Mesendoderm (in vitro differentiated cells): ENCODE measurements at regions not wholly inside any gene's neighbourhood (a gene's known extent, or its start where the extent isn't known, plus 50 kb on each side); places are given as distances from the start of the nearest gene placed in this dataset.

Experiments
- DNase-seq: peaks from one replicate; pipeline ENCODE4 v3.0.0; 2013
- H2AK5ac ChIP-seq: 2 replicates; pipeline ENCODE4 v1.6.1; 2013; ENCODE audit warnings: low read length, inconsistent platforms
- H2BK120ac ChIP-seq: 2 replicates; pipeline ENCODE4 v1.6.1; 2013; ENCODE audit warnings: low read depth, mild to moderate bottlenecking, low read length, moderate library complexity, mixed read lengths
- H2BK15ac ChIP-seq: replicated peaks from 2 replicates; pipeline ENCODE4 v1.6.1; 2013; ENCODE audit warnings: low read depth, mild to moderate bottlenecking, moderate library complexity
- H2BK5ac ChIP-seq: 2 replicates; pipeline ENCODE4 v1.6.1; 2013; ENCODE audit warnings: low read length, inconsistent platforms
- H3K18ac ChIP-seq: 2 replicates; pipeline ENCODE4 v1.6.1; 2013; ENCODE audit warnings: mild to moderate bottlenecking, low read length, mixed read lengths
- H3K23ac ChIP-seq: one replicate; pipeline ENCODE4 v1.6.1; 2013; ENCODE audit warnings: low read length
- H3K27ac ChIP-seq: 2 replicates; pipeline ENCODE4 v1.5.1; 2013; ENCODE audit warnings: low read depth, mild to moderate bottlenecking, inconsistent platforms, low read length, moderate library complexity
- H3K27me3 ChIP-seq: 2 replicates; pipeline ENCODE4 v1.6.1; 2013; ENCODE audit warnings: low read length, control low read depth, mild to moderate bottlenecking, inconsistent platforms; ENCODE audit not compliant: insufficient read depth, poor library complexity
- H3K36me3 ChIP-seq: 2 replicates; pipeline ENCODE4 v1.6.1; 2013; ENCODE audit warnings: low read length, inconsistent platforms; ENCODE audit not compliant: control insufficient read depth, insufficient read depth
- H3K4ac ChIP-seq: one replicate; pipeline ENCODE4 v1.6.1; 2013; ENCODE audit warnings: low read depth, mild to moderate bottlenecking, low read length, moderate library complexity
- H3K4me1 ChIP-seq: 2 replicates; pipeline ENCODE4 v1.6.1; 2013; ENCODE audit warnings: low read depth, low read length, inconsistent platforms; ENCODE audit not compliant: control insufficient read depth
- H3K4me2 ChIP-seq: 2 replicates; pipeline ENCODE4 v1.6.1; 2013; ENCODE audit warnings: low read length
- H3K4me3 ChIP-seq: 2 replicates; pipeline ENCODE4 v1.5.1; 2013; ENCODE audit warnings: mild to moderate bottlenecking, low read length
- H3K56ac ChIP-seq: one replicate; pipeline ENCODE4 v1.6.1; 2013; ENCODE audit warnings: low read length
- H3K79me1 ChIP-seq: 2 replicates; pipeline ENCODE4 v1.6.1; 2013; ENCODE audit warnings: low read length, inconsistent platforms
- H3K79me2 ChIP-seq: 2 replicates; pipeline ENCODE4 v1.6.1; 2013; ENCODE audit warnings: mild to moderate bottlenecking, low read length; ENCODE audit not compliant: control insufficient read depth, insufficient read depth
- H3K9ac ChIP-seq: 2 replicates; pipeline ENCODE4 v1.6.1; 2013; ENCODE audit warnings: low read length, inconsistent platforms
- H4K5ac ChIP-seq: one replicate; pipeline ENCODE4 v1.6.1; 2013; ENCODE audit warnings: low read length
- H4K8ac ChIP-seq: one replicate; pipeline ENCODE4 v1.6.1; 2013; ENCODE audit warnings: low read depth, mild to moderate bottlenecking, control low read depth, low read length, moderate library complexity
- WGBS: extraction: QIAGEN DNeasy Blood & Tissue Kit; methylation state at CpG from one replicate; pipeline ENCODE4 v1.1.7; 2013; ENCODE audit warnings: low lambda C conversion rate, missing lambda C conversion rate; ENCODE audit not compliant: insufficient coverage; ENCODE audit errors: extremely low coverage; 5-methylcytosine and 5-hydroxymethylcytosine counted together

- no peak overlapping the region for H2BK5ac ChIP-seq
- no peak overlapping the region for H2BK120ac ChIP-seq
- no peak overlapping the region for H3K23ac ChIP-seq
- H3K56ac ChIP-seq: no peak overlapping the region
- H3K9ac ChIP-seq: no peak overlapping the region
- peaks cover 18% of the 10 kb centered on the region for H3K4me1 ChIP-seq
- no peak overlapping the region for H4K5ac ChIP-seq
- no peak for DNase-seq
- no peaks in the 10 kb centered on the region for H3K79me1 ChIP-seq
- no peaks in the 10 kb centered on the region for H3K79me2 ChIP-seq
- H3K4me3 ChIP-seq: no peak overlapping the region
- no peak overlapping the region for H3K4ac ChIP-seq
- H3K27me3 ChIP-seq: no peaks in the 10 kb centered on the region
- no peak overlapping the region for H3K18ac ChIP-seq
- H3K36me3 ChIP-seq: no peaks in the 10 kb centered on the region
- H2AK5ac ChIP-seq: no peak overlapping the region
- no peak overlapping the region for H4K8ac ChIP-seq
- H3K4me2 ChIP-seq: no peak overlapping the region
- no peak overlapping the region for H2BK15ac ChIP-seq
- no peak overlapping the region for H3K27ac ChIP-seq
Observed at GRCh38 chr1:112788561-112788960, 73.4 kb upstream of the PPM1J start.

- Histone ChIP-seq H2AK5ac (no peak overlapping the region), H3K4me1 (peaks cover 13% of the 10 kb centered on the region), H4K8ac (no peak overlapping the region), H3K79me1 (no peaks in the 10 kb centered on the region), H4K5ac (no peak overlapping the region), H2BK120ac (no peak overlapping the region), H2BK5ac (no peak overlapping the region), H3K23ac (no peak overlapping the region), H3K27ac (no peak overlapping the region), H3K9ac (no peak overlapping the region), H3K56ac (no peak overlapping the region), H3K4me3 (no peak overlapping the region), H3K36me3 (no peaks in the 10 kb centered on the region), H3K4me2 (no peak overlapping the region), H3K18ac (no peak overlapping the region), H2BK15ac (no peak overlapping the region), H3K79me2 (no peaks in the 10 kb centered on the region), H3K4ac (no peak overlapping the region), H3K27me3 (no peaks in the 10 kb centered on the region)
- WGBS: no CpG with 5 or more reads among the region's 2 CpGs
- no peak for DNase-seq
Observed at GRCh38 chr1:112788054-112788453, 72.9 kb upstream of the PPM1J start.

DNA sequence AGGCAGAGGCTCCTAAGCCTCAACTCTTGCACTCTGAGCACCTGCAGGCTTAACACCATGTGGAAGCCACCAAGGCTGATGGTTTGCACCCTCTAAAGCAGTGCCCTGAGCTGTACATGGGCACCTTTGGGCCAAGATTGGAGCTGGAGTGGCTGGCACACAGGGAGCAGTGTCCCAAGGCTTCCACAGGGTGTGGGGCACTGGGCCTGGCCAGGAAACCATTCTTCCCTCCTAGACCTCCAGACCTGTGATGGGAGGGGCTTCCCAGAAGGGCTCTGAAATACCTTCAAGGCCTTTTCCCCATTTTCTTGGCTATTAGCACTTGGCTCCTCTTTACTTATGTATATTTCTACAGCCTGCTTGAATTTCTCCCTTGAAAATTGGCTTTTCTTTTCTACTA, 67.9 kb upstream of the PPM1J start:
- Histone ChIP-seq H3K23ac (no peak overlapping the region), H3K27me3 (no peaks in the 10 kb centered on the region), H3K18ac (no peak overlapping the region), H3K79me2 (no peaks in the 10 kb centered on the region), H3K36me3 (no peaks in the 10 kb centered on the region), H4K5ac (no peak overlapping the region), H3K9ac (no peak overlapping the region), H2BK120ac (no peak overlapping the region), H3K27ac (no peak overlapping the region), H3K4ac (no peak overlapping the region), H3K4me2 (no peak overlapping the region), H2BK5ac (no peak overlapping the region), H3K56ac (no peak overlapping the region), H2BK15ac (no peak overlapping the region), H3K4me1 (no peaks in the 10 kb centered on the region), H4K8ac (no peak overlapping the region), H3K79me1 (no peaks in the 10 kb centered on the region), H3K4me3 (no peak overlapping the region), H2AK5ac (no peak overlapping the region)
- DNase-seq: no peak

DNA sequence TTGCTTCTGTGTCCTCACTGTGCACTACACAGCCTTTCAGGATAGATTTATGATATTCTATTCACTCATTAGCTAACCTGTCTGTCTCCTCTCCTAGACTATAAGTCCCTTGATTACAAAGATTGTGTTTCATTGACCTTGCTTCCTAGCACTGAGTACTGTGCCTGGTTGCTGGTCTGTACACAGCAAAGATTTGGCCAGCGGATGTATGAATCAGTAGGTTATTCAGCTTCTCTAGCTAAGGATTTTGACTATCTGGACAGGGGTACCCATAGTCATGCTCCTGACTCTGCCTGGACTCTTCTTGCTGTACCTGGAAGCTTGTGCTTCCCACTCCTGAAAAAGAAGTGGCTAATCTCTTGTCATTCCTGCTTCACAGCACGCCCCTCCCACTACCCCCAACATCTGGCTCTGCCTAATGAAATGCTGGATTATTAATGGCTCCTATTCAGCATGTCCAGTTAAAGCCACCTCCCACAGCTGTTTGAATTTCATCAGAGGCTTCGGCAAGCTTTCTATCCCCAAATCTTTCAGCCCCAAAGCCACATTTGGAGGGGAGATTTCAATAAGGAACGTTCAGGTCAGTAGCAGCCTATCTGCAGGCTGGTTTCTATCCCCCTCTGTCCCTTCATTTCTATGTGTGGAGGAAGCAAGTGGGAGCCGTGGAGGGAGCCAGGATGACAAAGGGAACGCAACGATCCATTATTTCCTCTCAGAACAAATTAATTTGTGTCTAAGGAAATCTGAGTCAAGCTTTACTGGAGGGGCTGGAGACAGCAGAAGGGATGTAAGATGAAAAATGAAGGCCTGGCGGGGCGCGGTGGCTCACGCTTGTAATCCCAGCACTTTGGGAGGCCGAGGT, 64.8 kb upstream of the PPM1J start:
- no peak overlapping the region for H3K4me3 ChIP-seq
- H2BK120ac ChIP-seq: no peak overlapping the region
- no peak for DNase-seq
- no peak overlapping the region for H4K8ac ChIP-seq
- H3K18ac ChIP-seq: no peak overlapping the region
- H3K4me1 ChIP-seq: no peaks in the 10 kb centered on the region
- H2BK15ac ChIP-seq: no peak overlapping the region
- H3K79me1 ChIP-seq: no peaks in the 10 kb centered on the region
- H4K5ac ChIP-seq: no peak overlapping the region
- no CpG with 5 or more reads among the region's 12 CpGs for WGBS
- H3K56ac ChIP-seq: no peak overlapping the region
- no peak overlapping the region for H3K23ac ChIP-seq
- H3K4me2 ChIP-seq: no peak overlapping the region
- no peak overlapping the region for H3K27ac ChIP-seq
- H3K9ac ChIP-seq: no peak overlapping the region
- H3K4ac ChIP-seq: no peak overlapping the region
- no peaks in the 10 kb centered on the region for H3K27me3 ChIP-seq
- H2AK5ac ChIP-seq: no peak overlapping the region
- no peak overlapping the region for H2BK5ac ChIP-seq
- no peaks in the 10 kb centered on the region for H3K36me3 ChIP-seq
- H3K79me2 ChIP-seq: no peaks in the 10 kb centered on the region

DNA sequence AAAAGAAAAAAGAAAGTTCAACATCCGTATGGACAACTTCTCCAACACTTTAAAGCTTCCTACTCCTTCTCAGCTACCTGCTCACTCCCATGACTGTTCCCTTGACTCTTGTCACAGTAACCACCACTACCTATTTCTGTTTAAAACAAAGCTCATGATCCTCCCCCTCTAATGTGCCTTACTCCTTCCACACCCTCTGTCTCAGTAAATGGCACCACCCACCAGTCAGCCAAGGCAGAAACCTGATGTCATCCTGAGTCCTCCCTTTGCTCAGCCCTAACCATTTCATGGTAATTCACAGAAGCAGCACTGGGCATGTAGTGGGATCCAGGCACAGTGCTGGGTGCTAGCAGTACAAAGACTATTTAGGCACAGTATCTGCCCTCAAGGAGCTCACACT, 63.0 kb upstream of the PPM1J start:
- H4K8ac ChIP-seq: no peak overlapping the region
- H2BK5ac ChIP-seq: no peak overlapping the region
- no peak overlapping the region for H2AK5ac ChIP-seq
- no peak overlapping the region for H3K18ac ChIP-seq
- no peaks in the 10 kb centered on the region for H3K79me1 ChIP-seq
- DNase-seq: no peak
- H3K27me3 ChIP-seq: no peaks in the 10 kb centered on the region
- H4K5ac ChIP-seq: no peak overlapping the region
- no peak overlapping the region for H3K27ac ChIP-seq
- H2BK120ac ChIP-seq: no peak overlapping the region
- H2BK15ac ChIP-seq: no peak overlapping the region
- H3K36me3 ChIP-seq: no peaks in the 10 kb centered on the region
- no peak overlapping the region for H3K4me2 ChIP-seq
- no peak overlapping the region for H3K9ac ChIP-seq
- no peak overlapping the region for H3K23ac ChIP-seq
- no peaks in the 10 kb centered on the region for H3K79me2 ChIP-seq
- H3K4me3 ChIP-seq: no peak overlapping the region
- H3K56ac ChIP-seq: no peak overlapping the region
- no CpG with 5 or more reads among the region's 1 CpG for WGBS
- no peaks in the 10 kb centered on the region for H3K4me1 ChIP-seq
- H3K4ac ChIP-seq: no peak overlapping the region

DNA sequence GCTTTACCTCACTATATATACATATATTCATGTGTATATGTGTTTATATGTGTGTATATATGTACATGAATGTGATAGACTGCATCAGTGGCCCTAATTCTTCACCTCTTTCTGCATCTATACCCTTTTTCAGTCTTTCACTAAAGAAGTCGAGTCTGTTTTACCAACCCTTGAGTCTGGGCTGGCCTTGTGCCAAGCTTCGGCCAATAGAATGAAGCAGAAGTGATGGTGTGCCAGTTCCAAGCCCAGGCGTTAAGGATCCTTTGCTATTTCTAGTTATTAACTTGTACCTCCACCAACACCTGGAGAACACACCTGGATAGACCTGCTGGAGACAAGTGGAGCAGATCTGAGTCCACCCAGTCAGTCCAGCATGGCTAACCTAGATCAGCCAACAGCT, 61.6 kb upstream of the PPM1J start:
- no peaks in the 10 kb centered on the region for H3K79me2 ChIP-seq
- H4K8ac ChIP-seq: no peak overlapping the region
- no peak overlapping the region for H2BK15ac ChIP-seq
- H3K4me3 ChIP-seq: no peak overlapping the region
- H3K4ac ChIP-seq: no peak overlapping the region
- no peak for DNase-seq
- H2BK120ac ChIP-seq: no peak overlapping the region
- H4K5ac ChIP-seq: no peak overlapping the region
- no CpG with 5 or more reads among the region's 3 CpGs for WGBS
- no peak overlapping the region for H3K56ac ChIP-seq
- no peak overlapping the region for H2BK5ac ChIP-seq
- no peaks in the 10 kb centered on the region for H3K79me1 ChIP-seq
- no peak overlapping the region for H3K27ac ChIP-seq
- H3K18ac ChIP-seq: no peak overlapping the region
- H3K4me2 ChIP-seq: no peak overlapping the region
- H3K27me3 ChIP-seq: no peaks in the 10 kb centered on the region
- H3K4me1 ChIP-seq: no peaks in the 10 kb centered on the region
- H3K36me3 ChIP-seq: no peaks in the 10 kb centered on the region
- no peak overlapping the region for H2AK5ac ChIP-seq
- H3K23ac ChIP-seq: no peak overlapping the region
- H3K9ac ChIP-seq: no peak overlapping the region
